ENCODE measurements at regions not wholly inside any gene's neighbourhood (a gene's known extent, or its start where the extent isn't known, plus 50 kb on each side); places are given as distances from the start of the nearest gene placed in this dataset.

DNA sequence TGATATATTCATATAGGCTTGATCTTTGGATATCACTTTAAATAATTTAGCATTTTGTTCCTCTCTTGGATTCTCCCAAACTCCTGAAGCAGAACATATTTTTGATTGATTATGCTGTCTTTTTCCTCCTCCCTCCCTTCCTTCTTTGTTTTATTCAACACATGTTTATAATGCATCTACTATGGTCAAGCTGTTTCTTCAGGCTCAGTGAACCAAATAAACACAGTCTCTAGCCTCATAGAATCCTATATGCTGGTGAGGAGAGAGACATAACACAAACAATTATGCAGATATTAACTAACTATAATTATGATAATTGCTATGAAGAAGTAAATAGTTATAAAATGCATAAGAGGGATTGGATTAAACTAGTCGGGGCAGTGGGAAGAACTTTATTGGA, 1023.6 kb upstream of the RAG2 start:
- no peak for TF ChIP-seq EP300 (conservative IDR thresholded peaks at IDR 0.05; ENCODE audit: poor library complexity, severe bottlenecking)
- no peak for TF ChIP-seq POLR2AphosphoS5 (IDR thresholded peaks at IDR 0.05)
- TF ChIP-seq, protein P1, sequence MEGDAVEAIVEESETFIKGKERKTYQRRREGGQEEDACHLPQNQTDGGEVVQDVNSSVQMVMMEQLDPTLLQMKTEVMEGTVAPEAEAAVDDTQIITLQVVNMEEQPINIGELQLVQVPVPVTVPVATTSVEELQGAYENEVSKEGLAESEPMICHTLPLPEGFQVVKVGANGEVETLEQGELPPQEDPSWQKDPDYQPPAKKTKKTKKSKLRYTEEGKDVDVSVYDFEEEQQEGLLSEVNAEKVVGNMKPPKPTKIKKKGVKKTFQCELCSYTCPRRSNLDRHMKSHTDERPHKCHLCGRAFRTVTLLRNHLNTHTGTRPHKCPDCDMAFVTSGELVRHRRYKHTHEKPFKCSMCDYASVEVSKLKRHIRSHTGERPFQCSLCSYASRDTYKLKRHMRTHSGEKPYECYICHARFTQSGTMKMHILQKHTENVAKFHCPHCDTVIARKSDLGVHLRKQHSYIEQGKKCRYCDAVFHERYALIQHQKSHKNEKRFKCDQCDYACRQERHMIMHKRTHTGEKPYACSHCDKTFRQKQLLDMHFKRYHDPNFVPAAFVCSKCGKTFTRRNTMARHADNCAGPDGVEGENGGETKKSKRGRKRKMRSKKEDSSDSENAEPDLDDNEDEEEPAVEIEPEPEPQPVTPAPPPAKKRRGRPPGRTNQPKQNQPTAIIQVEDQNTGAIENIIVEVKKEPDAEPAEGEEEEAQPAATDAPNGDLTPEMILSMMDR (IDR thresholded peaks at IDR 0.05; ENCODE audit: poor library complexity, severe bottlenecking): no peak
- no peak for TF ChIP-seq EZH2 (IDR thresholded peaks at IDR 0.05; ENCODE audit: borderline replicate concordance, insufficient read depth, low read length, poor library complexity, severe bottlenecking)
- TF ChIP-seq SMC3 (conservative IDR thresholded peaks at IDR 0.05; ENCODE audit: poor library complexity): no peak
- no peak for TF ChIP-seq TAF1 (IDR thresholded peaks at IDR 0.05; ENCODE audit: low read depth)
- TF ChIP-seq MXI1 (conservative IDR thresholded peaks at IDR 0.05; ENCODE audit: poor library complexity, severe bottlenecking): no peak
- TF ChIP-seq RAD21 (conservative IDR thresholded peaks at IDR 0.05): no peak
- TF ChIP-seq, protein P2, sequence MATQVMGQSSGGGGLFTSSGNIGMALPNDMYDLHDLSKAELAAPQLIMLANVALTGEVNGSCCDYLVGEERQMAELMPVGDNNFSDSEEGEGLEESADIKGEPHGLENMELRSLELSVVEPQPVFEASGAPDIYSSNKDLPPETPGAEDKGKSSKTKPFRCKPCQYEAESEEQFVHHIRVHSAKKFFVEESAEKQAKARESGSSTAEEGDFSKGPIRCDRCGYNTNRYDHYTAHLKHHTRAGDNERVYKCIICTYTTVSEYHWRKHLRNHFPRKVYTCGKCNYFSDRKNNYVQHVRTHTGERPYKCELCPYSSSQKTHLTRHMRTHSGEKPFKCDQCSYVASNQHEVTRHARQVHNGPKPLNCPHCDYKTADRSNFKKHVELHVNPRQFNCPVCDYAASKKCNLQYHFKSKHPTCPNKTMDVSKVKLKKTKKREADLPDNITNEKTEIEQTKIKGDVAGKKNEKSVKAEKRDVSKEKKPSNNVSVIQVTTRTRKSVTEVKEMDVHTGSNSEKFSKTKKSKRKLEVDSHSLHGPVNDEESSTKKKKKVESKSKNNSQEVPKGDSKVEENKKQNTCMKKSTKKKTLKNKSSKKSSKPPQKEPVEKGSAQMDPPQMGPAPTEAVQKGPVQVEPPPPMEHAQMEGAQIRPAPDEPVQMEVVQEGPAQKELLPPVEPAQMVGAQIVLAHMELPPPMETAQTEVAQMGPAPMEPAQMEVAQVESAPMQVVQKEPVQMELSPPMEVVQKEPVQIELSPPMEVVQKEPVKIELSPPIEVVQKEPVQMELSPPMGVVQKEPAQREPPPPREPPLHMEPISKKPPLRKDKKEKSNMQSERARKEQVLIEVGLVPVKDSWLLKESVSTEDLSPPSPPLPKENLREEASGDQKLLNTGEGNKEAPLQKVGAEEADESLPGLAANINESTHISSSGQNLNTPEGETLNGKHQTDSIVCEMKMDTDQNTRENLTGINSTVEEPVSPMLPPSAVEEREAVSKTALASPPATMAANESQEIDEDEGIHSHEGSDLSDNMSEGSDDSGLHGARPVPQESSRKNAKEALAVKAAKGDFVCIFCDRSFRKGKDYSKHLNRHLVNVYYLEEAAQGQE (IDR thresholded peaks at IDR 0.05; ENCODE audit: borderline replicate concordance): no peak
